ENCODE measurements at regions not wholly inside any gene's neighbourhood (a gene's known extent, or its start where the extent isn't known, plus 50 kb on each side); places are given as distances from the start of the nearest gene placed in this dataset.

- DNase-seq (ENCODE audit: low read depth), result no peak
- no peak for TF ChIP-seq CTCF (IDR thresholded peaks at IDR 0.05; ENCODE audit: insufficient read depth, low read length)
- no peak overlapping the region for H3K4me3 ChIP-seq (ENCODE audit: low read depth, low read length)
Observed at GRCh38 chr7:36090976-36091873, 61.8 kb upstream of the EEPD1 start.

GRCh38 chr7:36091874-36092176 lies 61.2 kb upstream of the EEPD1 start:
- no peak overlapping the region for H3K4me3 ChIP-seq (ENCODE audit: low read depth, low read length)
- DNase-seq (ENCODE audit: low read depth), result no peak
- TF ChIP-seq CTCF (IDR thresholded peaks at IDR 0.05; ENCODE audit: insufficient read depth, low read length), result no peak

GRCh38 chr7:36092221-36092771 lies 60.8 kb upstream of the EEPD1 start:
- no peak for TF ChIP-seq CTCF (IDR thresholded peaks at IDR 0.05; ENCODE audit: insufficient read depth, low read length)
- H3K4me3 ChIP-seq (ENCODE audit: low read depth, low read length), result no peak overlapping the region
- DNase-seq (ENCODE audit: low read depth), result no peak

- no peak overlapping the region for H3K4me3 ChIP-seq (ENCODE audit: low read depth, low read length)
- no peak for DNase-seq (ENCODE audit: low read depth)
- no peak for TF ChIP-seq CTCF (IDR thresholded peaks at IDR 0.05; ENCODE audit: insufficient read depth, low read length)
Observed at GRCh38 chr7:36096460-36097095, 56.5 kb upstream of the EEPD1 start.

- no peak overlapping the region for H3K4me3 ChIP-seq (ENCODE audit: low read depth, low read length)
- no peak for TF ChIP-seq CTCF (IDR thresholded peaks at IDR 0.05; ENCODE audit: insufficient read depth, low read length)
- no peak for DNase-seq (ENCODE audit: low read depth)
Observed at GRCh38 chr7:36098096-36098495, 55.0 kb upstream of the EEPD1 start.

GRCh38 chr7:36100226-36100625 lies 52.8 kb upstream of the EEPD1 start:
- no peak for TF ChIP-seq CTCF (IDR thresholded peaks at IDR 0.05; ENCODE audit: insufficient read depth, low read length)
- DNase-seq (ENCODE audit: low read depth), result peak; percentile 32

More at GRCh38 chr7:36100226-36100625, 52.8 kb upstream of the EEPD1 start:
- no peak overlapping the region for H3K4me3 ChIP-seq (ENCODE audit: low read depth, low read length)

Data from fibroblast of the aortic adventitia (primary cell).